Panc1 (cell line): ENCODE measurements at regions not wholly inside any gene's neighbourhood (a gene's known extent, or its start where the extent isn't known, plus 50 kb on each side); places are given as distances from the start of the nearest gene placed in this dataset.

Source experiments
- SIN3A ChIP-seq: IDR thresholded peaks from 2 replicates; pipeline ENCODE4 v1.6.1; 2012; ENCODE audit warnings: low read depth, mild to moderate bottlenecking, low read length, moderate library complexity, borderline replicate concordance; ENCODE audit not compliant: insufficient read depth
- TF ChIP-seq, protein P1 (sequence below): fragments of 450-650 bp; IDR thresholded peaks from 2 replicates; pipeline ENCODE4 v1.5.1; 2017; ENCODE audit warnings: mild to moderate bottlenecking
- TF ChIP-seq, protein P2 (sequence below), 2 experiments: IDR thresholded peaks; 2 replicates each; pipeline ENCODE4 v1.6.1; 2011 to 2012; ENCODE audit warnings: low read depth in 2 of 2, control low read depth in 1 of 2, low read length in 1 of 2, mild to moderate bottlenecking in 1 of 2, moderate library complexity in 1 of 2; ENCODE audit not compliant: insufficient read depth in 1 of 2

DNA sequence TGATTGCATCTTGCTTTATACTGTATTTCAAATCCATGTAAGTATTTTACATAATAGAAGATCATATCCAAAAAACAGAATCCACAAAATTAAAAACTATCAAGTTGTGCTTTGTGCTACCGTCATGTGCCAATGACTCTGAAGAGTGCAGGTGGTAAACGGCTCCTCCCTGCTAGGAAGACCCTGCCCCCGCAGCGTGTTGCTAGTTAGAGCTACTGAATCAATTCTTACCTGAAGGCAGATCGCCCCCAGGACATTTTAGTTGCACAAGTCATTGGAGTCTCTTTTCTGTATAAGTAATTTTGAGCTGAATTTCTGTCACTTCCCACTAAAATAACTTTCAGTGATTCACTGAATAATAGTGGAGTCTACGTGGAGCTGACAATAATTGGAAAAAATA lies 599.5 kb upstream of the ZFP42 start:
- TF ChIP-seq, protein P1, sequence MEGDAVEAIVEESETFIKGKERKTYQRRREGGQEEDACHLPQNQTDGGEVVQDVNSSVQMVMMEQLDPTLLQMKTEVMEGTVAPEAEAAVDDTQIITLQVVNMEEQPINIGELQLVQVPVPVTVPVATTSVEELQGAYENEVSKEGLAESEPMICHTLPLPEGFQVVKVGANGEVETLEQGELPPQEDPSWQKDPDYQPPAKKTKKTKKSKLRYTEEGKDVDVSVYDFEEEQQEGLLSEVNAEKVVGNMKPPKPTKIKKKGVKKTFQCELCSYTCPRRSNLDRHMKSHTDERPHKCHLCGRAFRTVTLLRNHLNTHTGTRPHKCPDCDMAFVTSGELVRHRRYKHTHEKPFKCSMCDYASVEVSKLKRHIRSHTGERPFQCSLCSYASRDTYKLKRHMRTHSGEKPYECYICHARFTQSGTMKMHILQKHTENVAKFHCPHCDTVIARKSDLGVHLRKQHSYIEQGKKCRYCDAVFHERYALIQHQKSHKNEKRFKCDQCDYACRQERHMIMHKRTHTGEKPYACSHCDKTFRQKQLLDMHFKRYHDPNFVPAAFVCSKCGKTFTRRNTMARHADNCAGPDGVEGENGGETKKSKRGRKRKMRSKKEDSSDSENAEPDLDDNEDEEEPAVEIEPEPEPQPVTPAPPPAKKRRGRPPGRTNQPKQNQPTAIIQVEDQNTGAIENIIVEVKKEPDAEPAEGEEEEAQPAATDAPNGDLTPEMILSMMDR, result no peak
- no peak for TF ChIP-seq SIN3A
- TF ChIP-seq, protein P2, sequence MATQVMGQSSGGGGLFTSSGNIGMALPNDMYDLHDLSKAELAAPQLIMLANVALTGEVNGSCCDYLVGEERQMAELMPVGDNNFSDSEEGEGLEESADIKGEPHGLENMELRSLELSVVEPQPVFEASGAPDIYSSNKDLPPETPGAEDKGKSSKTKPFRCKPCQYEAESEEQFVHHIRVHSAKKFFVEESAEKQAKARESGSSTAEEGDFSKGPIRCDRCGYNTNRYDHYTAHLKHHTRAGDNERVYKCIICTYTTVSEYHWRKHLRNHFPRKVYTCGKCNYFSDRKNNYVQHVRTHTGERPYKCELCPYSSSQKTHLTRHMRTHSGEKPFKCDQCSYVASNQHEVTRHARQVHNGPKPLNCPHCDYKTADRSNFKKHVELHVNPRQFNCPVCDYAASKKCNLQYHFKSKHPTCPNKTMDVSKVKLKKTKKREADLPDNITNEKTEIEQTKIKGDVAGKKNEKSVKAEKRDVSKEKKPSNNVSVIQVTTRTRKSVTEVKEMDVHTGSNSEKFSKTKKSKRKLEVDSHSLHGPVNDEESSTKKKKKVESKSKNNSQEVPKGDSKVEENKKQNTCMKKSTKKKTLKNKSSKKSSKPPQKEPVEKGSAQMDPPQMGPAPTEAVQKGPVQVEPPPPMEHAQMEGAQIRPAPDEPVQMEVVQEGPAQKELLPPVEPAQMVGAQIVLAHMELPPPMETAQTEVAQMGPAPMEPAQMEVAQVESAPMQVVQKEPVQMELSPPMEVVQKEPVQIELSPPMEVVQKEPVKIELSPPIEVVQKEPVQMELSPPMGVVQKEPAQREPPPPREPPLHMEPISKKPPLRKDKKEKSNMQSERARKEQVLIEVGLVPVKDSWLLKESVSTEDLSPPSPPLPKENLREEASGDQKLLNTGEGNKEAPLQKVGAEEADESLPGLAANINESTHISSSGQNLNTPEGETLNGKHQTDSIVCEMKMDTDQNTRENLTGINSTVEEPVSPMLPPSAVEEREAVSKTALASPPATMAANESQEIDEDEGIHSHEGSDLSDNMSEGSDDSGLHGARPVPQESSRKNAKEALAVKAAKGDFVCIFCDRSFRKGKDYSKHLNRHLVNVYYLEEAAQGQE (IDR thresholded peaks at IDR 0.05; ENCODE audit: insufficient read depth in 1 of 2, low read depth in 2 of 2, low read length in 1 of 2), result no peak
